BE2C (cell line): ENCODE measurements at regions not wholly inside any gene's neighbourhood (a gene's known extent, or its start where the extent isn't known, plus 50 kb on each side); places are given as distances from the start of the nearest gene placed in this dataset.

ENCODE experiments used
- DNase-seq: peaks from one replicate; pipeline ENCODE4 v3.0.0-alpha.2; 2020
- H3K27me3 ChIP-seq: fragments of 250-450 bp; sonication (Bioruptor Pico); 2 replicates; pipeline ENCODE4 v1.5.1; 2020; ENCODE audit warnings: mild to moderate bottlenecking
- H3K36me3 ChIP-seq: fragments of 250-450 bp; sonication (Bioruptor Pico); 2 replicates; pipeline ENCODE4 v1.5.1; 2020; ENCODE audit warnings: mild to moderate bottlenecking
- H3K4me1 ChIP-seq: fragments of 250-450 bp; sonication (Bioruptor Pico); 2 replicates; pipeline ENCODE4 v1.5.1; 2020
- H3K4me3 ChIP-seq: 2 replicates; pipeline ENCODE4 v1.5.1; 2011; ENCODE audit warnings: low read depth, low read length
- H3K9me3 ChIP-seq: fragments of 250-450 bp; sonication (Bioruptor Pico); 2 replicates; pipeline ENCODE4 v1.5.1; 2020
- CTCF ChIP-seq: IDR thresholded peaks from 2 replicates; pipeline ENCODE4 v1.5.1; 2012; ENCODE audit warnings: mild to moderate bottlenecking, low read depth, low read length

- H3K9me3 ChIP-seq = no peaks in the 10 kb centered on the region
- DNase-seq = no peak
- TF ChIP-seq CTCF = no peak
- H3K27me3 ChIP-seq = no peaks in the 10 kb centered on the region
- no peaks in the 10 kb centered on the region; the same call in 1 of the 2 replicates for H3K4me1 ChIP-seq
- no peak overlapping the region for H3K4me3 ChIP-seq
- no peaks in the 10 kb centered on the region for H3K36me3 ChIP-seq
Observed at GRCh38 chr15:62534996-62535395, 369.9 kb upstream of the C2CD4B start.

DNA sequence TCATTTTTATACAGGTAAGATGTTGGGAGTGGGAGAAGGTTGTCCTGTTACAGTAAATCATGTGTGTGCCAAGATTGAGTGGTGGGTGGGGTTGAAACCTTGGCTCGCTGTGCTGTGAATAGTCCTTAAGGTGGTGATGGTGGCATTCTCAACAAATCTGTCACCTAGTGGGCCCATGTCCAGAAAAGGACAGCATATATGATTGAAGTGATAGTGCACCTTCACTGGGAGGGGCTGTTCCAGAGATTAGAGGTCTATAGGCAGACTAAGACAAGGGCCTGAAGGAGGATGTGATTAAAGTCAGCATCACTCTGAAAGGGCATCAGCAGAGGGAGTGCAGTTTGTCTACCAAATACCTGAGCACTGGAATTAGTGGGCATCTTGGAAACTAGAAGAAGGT lies 374.2 kb upstream of the C2CD4B start:
- H3K4me1 ChIP-seq = no peaks in the 10 kb centered on the region
- DNase-seq = no peak
- no peaks in the 10 kb centered on the region for H3K9me3 ChIP-seq
- no peak overlapping the region for H3K4me3 ChIP-seq
- no peaks in the 10 kb centered on the region for H3K27me3 ChIP-seq
- H3K36me3 ChIP-seq = no peaks in the 10 kb centered on the region
- no peak for TF ChIP-seq CTCF

DNA sequence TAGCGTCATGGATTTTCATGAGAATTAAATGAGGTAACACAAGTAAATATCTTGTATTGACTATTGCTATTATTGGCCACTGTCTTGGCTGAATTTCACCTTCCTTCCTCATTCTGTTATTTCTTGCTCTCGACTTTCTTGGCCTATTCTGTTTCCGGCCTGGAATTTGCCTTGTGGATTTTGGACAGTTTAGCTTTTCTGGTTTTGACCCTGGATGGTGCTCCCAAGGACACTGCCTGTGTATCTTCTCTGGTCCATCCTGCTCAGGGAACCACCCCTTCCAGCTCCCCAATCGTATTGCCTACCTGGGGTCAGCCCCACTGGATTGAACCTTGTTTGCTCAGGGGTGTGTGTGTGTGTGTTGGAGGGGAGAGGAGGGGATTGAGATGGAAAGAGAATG lies 376.2 kb upstream of the C2CD4B start:
- Histone ChIP-seq H3K27me3 (no peaks in the 10 kb centered on the region), H3K36me3 (no peaks in the 10 kb centered on the region), H3K4me3 (no peak overlapping the region), H3K4me1 (no peaks in the 10 kb centered on the region), H3K9me3 (no peaks in the 10 kb centered on the region)
- no peak for DNase-seq
- no peak for TF ChIP-seq CTCF

DNA sequence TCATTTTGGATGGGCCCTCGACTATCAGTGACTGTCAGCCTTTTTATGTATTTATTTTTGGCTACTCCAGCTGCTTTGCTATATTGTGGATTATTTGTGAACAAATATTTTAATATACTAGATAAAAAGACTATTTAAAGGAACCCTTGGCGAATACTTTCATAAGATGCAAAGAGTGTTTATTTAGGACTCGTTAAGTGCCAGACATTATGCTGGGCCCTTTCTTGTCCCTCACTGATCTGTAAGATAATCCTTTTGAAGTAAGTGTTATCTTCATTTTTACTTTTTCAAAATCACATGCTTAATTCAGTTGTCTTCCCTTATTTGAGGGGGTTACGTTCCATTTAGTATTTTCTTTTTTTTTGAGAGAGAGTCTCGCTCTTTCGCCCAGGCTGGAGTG lies 376.8 kb upstream of the C2CD4B start:
- H3K4me1 ChIP-seq = no peaks in the 10 kb centered on the region
- no peak for DNase-seq
- no peaks in the 10 kb centered on the region for H3K27me3 ChIP-seq
- H3K4me3 ChIP-seq = no peak overlapping the region
- no peaks in the 10 kb centered on the region for H3K9me3 ChIP-seq
- no peak for TF ChIP-seq CTCF
- H3K36me3 ChIP-seq = no peaks in the 10 kb centered on the region

DNA sequence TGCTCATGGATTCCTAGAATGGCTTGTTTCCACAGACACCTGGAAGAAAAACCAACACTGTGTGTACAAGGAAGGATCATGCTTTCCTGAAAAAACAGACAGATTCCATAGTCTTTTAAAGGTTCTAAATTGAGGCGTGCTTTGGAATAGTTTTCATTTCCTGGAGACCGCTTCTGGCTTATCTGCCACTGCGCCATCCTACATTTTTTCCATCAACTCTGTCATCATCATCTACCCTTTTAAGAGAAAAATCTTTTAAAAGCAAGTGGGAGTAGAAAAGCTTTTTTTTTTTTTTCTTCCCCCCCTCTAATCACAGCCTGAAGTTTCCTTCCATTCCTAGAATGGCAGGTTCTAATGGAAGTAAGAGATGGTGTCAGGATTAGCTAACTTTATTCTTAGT lies 379.4 kb upstream of the C2CD4B start:
- H3K4me1 ChIP-seq = no peaks in the 10 kb centered on the region
- no peaks in the 10 kb centered on the region for H3K27me3 ChIP-seq
- H3K4me3 ChIP-seq = no peak overlapping the region
- no peaks in the 10 kb centered on the region for H3K36me3 ChIP-seq
- no peaks in the 10 kb centered on the region for H3K9me3 ChIP-seq
- no peak for TF ChIP-seq CTCF
- DNase-seq = no peak

- Histone ChIP-seq H3K36me3 (no peaks in the 10 kb centered on the region), H3K9me3 (no peaks in the 10 kb centered on the region), H3K4me3 (no peak overlapping the region), H3K27me3 (no peaks in the 10 kb centered on the region), H3K4me1 (no peaks in the 10 kb centered on the region)
- no peak for TF ChIP-seq CTCF
- no peak for DNase-seq
Observed at GRCh38 chr15:62545467-62546227, 380.6 kb upstream of the C2CD4B start.
